ENCODE measurements at regions not wholly inside any gene's neighbourhood (a gene's known extent, or its start where the extent isn't known, plus 50 kb on each side); places are given as distances from the start of the nearest gene placed in this dataset.

DNA sequence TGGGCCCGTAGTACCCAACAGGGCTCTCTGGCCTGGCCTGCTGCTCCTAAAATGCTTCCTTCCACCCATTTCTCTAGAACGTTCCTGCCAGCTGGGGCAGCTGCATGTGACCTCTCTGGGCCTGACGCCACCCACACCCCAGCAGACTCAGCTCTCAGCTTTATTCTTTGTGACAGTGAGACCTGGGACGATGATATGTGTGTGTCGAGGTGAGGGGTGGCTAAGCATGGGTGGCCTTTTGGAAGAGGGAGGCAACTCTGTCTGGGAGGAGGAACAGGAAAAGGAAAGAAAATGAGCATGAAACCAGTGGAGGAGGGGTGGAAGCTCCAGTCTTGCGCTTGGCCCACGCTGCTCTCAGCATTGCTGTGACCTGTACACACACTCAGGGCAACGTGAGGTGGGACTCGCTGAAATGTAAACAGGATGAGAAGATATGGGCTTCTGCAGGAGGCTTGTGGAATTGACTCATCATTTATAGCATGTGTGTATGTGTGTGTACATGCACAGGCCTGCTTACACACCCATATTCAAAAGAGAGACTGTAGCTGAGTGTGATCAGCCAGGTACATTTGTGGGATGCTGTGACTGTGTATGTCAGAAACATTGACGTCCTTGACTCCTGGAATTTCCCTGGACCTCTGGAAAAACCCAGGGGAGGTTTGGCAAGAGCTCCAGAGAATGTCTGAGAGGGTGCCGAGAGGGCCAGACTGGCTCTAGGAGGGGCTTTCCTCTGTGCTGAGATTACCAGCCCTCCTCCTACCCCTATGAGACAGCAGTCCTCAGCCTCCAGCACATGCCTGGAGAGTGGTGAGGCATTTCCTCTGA lies 137.9 kb downstream of the PJA1 start:
- DNase-seq (ENCODE audit: low read depth in 2 of 2): peak; percentile 21 to 69

DNA sequence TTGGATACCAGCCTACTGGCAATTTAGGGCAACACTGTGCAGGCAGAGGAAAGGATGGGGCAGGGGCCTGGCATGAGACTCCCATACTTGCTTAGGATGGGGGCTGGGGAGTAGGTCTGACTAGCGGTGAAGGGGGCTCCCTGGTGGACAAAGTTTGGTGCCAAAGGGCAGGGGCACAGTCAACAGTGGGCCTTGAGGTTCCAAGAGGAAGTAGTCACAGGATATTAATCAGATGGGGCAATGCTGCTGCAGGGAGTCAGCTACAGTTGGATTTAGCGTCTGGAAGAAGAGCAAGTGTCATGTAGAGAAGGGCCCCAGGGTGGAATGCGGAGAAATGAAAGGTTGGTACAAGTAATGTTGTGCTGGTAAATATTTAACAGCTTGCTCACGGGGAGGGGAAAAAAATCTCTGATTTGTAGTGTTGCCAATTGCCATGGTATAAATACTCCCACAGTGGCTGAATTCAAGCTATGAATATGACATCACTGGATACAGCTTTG lies 139.4 kb downstream of the PJA1 start:
- DNase-seq (ENCODE audit: low read depth in 2 of 2): peak in 1 of 2 donors; percentile 11

DNA sequence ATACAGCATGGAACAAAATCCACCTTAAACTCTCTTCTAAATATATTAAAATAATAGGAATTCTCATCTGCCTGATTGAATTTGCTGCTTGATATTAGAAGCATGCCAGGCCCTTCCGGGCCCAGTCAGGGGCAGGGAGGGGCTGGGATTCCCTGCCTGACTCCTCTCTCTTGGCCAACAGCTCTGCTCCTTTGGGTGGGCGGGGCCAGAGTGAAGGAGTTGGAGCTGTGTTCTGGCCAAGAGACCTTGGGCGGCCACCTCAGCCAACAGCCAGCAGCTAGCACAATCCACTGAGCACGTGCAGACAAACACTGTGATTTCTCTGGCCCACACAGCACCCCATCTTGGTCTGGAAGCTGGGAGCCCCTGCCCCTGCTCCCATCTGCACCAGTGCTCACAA lies 140.3 kb downstream of the PJA1 start:
- DNase-seq (ENCODE audit: low read depth in 2 of 2): no peak

DNA sequence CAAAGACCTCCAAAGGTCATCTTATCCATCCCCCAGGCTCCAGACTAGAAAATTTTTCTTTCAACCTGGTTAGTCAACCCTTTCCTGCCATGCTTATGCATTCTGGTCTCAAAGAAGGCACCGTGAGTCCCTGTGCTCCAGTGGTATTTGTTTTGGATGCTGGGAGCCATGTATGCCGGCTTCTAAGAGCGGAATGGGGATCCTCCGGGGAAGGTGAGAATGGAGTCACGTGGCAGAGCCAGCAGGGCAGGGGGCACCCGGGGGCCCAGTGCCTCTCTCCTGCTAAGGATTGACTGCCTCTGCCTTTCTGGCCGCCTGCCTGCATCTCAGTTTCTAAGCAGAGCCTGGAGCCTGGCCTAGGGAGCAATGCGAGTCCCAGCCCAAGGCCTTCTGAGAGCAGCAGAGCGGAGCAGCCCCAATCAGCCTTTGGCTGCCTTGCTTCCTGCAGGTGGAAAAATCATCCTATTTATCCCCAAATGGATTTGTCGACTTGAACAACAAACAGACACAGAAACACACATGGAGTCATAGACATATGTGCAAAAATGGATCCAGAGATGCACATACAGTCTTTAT lies 141.0 kb downstream of the PJA1 start:
- DNase-seq (ENCODE audit: low read depth in 2 of 2): no peak

DNA sequence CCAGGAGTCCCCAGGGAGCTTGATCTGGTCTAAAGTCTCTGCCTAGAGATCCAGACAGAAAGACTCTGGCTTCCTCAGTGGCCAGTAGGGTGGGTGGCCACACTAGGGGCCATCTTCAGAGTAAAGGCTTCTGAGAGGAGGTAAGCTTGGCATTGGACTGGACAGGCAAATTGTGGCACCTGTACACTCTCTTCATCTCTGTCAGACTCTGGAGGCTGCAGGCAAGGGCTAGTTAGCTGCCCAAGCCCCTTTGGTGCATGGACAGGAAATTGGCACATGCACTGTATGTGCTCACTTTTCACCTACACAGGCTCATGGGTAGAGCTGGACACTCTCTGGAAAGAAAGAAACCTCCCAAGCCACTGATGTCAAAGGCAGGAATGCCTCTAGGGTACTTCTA lies 142.8 kb downstream of the PJA1 start:
- no peak for DNase-seq (ENCODE audit: low read depth in 2 of 2)

DNA sequence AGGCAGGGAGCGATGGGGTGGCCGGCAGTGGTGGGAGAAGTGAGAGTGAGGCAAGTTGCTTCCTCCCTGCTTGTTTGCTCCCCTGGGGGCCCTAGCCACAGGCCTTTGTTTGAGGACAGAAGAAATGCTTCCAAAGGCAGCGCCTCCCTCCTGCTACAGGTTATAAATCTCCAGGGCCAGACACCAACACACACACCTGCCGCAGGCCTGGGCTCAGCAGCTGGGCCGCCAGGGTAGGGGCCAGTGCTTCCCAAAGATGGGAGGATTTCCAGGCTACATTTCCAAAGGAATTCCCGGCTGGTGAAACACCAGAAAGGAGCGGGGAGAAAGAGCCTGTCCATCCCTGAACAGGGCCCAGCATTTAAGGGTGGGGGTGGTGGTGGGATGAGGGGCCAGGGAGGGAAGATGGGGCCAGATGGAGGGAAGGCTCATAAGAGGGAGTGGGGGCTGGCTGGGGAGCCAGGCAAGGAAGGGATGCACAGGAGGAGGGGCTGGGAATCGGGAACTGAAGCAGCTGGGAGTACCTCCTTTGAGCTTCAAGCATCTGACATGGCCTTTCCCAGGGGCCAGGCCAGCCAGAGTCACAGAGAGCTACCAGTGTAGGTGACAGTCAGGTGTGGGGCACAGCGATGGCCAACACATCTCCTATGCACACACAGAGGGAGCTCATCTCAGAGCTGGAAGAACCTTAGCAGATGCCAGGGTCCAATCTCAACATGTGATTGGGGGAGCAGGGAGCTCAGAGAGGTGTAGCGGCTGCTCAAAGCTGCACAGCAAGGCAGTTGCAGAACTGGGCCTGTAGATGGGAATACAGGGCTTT lies 143.9 kb downstream of the PJA1 start:
- DNase-seq (ENCODE audit: low read depth in 2 of 2): no peak

DNA sequence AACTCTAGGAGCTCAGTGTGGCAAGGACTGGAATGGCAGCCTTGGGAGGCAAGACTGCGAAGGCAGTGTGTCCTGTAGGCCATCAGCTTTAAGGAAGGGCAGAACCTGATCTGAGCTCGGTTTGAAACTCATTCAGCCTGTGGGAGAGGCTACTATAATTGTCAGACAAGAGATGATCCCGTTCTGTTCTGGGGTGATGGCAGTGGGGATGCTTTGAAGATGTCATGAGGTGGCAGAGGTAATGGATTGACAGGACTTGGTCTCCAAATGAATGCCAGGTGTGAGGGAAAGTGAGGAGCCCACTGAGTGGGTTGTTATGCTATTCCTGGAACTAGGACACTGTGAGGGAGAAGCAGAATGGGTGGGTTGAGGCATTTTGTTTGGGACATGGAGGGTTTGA lies 144.9 kb downstream of the PJA1 start:
- no peak for DNase-seq (ENCODE audit: low read depth in 2 of 2)

DNA sequence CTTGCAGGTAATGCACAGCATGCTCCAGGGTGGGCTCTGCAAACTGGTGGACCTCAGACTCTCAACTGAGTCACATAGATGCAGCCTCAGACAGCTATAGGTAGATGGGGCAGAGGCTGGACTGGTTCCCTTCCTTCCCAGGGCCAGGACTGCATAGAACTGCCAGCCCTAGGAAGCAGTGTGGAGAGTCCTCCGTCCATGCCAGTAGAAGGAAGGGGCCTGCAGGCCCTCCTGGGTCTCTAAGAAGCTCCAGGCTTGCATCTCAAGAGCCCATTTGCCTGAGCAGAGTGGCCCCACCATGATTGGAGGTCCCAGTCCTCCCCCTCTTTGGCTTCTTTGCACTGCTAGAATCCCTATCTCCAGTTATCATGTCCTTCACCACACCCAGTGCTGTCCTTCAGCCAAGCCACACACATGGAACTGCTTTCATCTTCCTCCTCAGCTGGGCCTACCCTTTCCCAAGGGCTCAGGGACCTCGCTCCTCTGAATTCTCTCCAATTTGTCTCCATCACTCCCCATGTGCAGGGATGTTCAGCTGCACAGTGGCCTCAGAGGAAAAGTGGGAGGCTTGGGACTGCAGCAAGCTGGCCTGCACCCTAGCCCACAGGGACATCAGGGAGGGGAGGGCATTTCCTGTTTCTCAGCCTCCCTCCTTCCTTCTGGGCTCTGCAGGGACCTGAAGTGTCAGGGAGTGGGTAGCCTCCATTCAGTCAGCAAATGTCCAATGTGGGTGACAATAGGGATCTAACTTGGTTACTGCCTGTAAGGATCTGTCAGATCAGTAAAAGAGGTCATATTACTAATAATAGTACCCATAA lies 146.0 kb downstream of the PJA1 start:
- DNase-seq (ENCODE audit: low read depth in 2 of 2): no peak

DNA sequence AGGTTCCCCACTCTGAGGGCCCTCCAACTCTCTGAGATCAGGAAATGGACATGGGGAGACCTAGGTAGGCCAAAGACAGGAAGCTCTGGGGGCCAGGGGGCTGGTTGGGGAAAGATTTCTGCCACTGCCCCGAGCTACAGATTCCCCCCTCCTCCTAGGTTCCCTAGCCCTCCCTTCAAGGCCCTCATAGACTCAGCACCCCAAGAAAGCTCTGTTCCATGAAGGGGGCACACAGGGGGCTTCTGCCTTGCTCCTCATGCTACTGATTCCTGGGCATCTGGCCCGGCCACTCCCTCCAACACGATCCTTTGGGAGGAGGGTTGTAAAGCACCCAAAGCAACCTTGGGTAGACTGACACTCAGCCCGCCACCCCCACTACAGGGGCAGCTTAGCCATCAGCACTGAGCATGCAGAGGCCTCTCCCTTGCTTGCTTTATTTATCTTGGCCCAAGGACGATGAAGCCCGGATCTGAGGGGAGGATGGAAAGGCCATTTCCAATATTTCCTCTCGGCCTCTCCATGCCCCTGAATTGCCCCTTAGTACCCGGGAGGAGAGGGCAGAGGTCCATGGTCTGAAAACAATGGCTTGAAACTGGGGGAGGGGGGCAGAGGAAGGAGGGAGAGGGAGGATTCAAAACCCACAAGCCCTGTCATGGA lies 146.7 kb downstream of the PJA1 start:
- peak; percentile 59 to 63 for DNase-seq (ENCODE audit: low read depth in 2 of 2)

DNA sequence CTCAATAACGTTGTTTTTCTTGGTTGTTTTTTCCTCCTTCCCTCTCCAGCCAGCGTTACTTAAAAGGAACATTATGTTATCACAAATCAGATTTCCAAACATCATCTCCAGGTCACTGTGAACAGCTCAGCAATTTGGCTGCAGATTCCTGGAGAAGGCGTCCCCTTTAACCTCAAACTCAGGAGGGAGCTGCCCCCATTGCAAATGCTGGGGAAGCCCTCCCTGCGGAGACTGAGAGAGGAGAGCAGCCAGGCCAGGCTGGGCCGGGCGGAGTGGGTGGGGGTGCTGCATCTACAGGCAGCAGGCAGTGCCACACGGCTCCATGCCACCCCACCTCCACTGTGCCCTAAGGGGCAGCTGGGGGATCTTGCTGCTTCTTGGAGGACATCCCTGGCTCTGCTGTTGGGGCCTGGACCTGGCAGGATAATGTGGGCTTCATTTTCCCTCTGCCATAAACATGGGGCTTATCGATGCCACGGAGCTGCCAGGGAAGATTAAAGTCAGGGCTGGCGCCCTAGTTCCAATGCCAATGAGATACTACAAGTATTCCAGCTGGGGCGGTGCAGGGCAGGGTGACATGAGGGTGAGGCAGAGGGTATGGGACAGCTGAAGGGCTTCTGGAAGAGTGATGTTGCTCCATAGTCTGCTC lies 148.8 kb downstream of the PJA1 start:
- no peak for DNase-seq (ENCODE audit: low read depth in 2 of 2)

DNA sequence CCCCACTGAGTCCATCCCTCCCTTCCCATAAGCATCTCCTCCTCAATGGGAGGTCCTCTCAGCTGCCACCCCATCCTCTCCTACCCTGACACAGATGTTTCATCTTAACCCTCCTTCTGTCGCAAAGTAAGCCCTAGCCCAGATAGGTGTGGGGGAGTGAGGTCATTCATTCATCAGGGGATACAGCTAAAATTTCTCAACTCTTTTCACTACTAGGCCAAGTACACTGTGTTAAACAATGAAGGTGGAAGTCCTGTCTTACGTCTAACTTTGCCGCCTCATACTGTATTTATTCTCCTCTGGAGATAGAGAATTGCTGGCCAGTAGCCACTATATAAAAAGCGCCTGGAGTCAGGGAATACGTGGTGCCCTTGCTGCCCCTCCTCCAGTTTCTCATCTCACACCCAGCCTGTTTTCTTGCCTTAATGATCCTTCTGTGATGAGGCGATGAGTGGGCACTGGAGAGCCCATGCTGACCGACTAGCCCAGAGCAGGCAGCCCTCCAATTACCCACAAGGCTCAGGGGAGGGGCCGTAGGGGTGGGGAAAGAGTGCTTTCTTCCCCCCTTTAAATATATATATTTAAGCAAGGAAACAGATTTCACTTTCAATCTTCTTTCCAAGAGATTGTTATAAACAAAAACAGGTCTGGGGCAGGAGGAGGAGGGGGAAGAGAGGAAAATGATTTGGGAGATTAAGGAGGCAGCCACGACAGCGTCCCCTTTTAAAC lies 149.5 kb downstream of the PJA1 start:
- no peak for DNase-seq (ENCODE audit: low read depth in 2 of 2)

DNA sequence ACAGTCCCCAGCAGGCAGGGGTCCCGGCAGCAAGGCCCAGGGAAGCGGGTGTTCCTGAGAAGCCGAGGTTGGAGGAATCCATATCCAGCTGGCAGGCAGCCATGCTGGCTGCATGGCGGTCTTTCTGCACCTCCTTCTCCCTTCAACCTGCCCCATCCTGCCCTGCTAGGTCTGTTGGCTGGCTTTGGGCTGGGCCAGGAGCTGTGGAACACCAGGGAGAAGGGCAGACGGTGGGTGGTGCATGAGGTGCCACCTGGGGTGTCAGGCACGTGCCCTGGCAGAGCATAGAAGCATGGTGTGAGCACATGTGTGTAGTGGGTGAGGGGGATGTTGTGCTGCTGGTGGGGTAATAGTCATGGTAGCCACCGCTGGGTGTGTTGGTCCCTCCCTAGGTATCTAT lies 150.1 kb downstream of the PJA1 start:
- no peak for DNase-seq (ENCODE audit: low read depth in 2 of 2)

DNA sequence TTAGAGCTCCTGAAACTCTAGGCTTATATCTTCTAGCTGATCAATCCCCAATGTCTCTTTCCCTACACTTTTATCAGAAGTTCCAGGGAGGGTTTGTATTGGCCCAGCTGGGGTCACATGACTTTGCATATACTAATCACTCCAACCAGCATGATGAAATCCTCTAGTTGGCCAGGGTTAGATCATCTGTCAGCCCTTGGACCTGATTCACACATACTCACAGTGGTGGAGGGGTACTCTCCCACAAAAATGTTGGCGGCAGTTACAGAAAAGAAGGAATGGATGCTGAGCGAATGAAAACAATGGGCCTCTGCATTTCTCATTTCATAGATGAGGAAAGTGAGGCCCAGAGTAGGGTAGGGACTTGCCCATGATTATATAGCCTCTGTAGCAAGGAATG lies 151.1 kb downstream of the PJA1 start:
- peak; percentile 23 to 50 for DNase-seq (ENCODE audit: low read depth in 2 of 2)

DNA sequence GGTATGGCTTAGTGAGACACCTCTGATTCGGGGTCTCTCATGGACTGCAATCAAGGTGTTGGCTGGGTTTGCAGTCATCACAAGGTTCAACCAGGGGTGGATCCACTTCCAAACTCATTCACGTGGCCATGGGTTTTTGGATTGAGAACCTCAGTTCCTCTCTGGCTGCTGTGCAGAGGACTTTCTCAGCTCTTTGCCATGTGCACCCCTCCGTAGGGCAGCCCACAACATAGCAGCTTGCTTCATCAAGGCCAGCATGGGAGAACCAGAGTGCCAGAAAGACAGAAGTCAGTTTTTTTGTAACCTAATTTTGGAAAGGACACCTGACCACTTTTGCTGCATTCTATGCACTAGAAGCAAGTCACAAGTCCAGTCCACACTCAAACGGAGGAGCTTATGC lies 154.9 kb downstream of the PJA1 start:
- DNase-seq (ENCODE audit: low read depth in 2 of 2): no peak

DNA sequence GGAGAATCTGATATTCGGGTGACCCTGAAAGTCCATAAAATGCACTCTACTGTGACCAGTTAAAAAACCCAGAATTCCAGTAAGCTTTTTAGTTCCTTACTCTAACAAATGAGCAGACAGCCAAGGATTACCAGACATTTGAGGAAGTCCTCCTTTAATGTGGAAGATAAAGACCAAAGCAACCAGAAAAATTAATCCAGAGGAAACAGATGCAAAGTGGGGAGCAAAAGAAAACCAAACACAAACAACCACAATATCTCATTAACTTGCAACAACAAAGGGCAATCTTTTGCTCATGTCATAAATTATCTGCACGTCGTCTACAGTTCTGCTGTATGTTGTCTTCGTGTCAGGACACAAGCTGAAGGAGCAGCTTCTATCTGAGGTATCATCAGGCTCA lies 164.4 kb downstream of the PJA1 start:
- no peak for DNase-seq (ENCODE audit: low read depth in 2 of 2)

DNA sequence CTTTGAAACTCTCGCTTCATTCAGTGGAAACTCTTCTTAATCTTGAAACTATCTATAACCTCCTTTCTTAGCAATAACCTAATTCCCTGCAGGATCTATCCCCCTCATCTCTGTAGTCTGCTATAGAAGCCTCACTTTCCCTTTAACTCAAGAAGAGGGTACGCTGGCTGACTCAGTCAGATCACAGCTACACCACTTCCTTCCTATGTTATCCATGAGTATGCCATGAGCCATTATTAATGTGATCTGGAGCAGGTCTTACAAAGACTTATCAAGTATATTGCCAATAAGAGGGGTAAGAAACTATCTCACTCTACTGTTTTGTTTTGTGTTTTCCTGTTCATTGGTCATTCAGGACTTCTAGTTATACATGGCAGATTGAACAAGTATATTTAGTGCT lies 165.3 kb downstream of the PJA1 start:
- DNase-seq (ENCODE audit: low read depth in 2 of 2): peak in 1 of 2 donors; percentile 34

DNA sequence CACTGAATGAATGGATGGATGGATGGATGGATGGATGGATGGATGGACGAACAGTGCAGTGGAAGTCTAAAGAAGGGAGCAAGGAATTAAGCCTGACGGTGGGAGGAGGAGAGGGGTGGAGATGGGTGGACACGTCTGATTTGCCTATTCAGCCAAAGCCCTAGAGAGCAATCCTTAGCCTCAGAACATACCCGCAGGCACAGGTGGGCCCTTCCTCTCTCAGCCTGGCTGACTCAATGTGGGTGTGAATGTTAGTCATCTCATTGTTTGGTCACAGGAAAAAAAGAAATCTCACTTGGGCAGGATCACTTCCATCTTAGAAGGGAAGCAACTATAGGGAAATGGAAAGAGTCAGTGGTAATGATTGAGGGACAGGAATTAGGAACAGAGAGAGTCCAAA lies 165.9 kb downstream of the PJA1 start:
- DNase-seq (ENCODE audit: low read depth in 2 of 2): peak in 1 of 2 donors; percentile 44

DNA sequence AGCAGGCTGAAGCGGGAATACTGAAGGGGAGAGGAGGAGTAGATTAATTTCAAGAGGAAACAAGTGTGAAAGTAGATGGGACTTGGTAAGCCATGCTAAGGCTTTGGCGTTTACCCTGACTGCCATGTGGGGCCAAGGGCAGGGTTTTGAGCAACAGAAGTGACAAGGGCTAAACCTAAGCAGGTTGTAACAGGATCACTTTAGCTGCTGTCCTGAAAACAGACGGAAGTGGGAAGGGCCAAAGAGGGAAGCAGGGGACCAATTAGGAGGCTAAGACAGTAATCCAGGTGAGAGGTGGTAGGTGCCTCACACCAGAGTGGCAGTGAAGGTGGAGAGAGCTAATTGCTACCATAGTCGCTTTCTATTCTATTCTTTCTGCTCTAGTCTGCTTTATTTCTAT lies 166.5 kb downstream of the PJA1 start:
- DNase-seq (ENCODE audit: low read depth in 2 of 2): no peak

DNA sequence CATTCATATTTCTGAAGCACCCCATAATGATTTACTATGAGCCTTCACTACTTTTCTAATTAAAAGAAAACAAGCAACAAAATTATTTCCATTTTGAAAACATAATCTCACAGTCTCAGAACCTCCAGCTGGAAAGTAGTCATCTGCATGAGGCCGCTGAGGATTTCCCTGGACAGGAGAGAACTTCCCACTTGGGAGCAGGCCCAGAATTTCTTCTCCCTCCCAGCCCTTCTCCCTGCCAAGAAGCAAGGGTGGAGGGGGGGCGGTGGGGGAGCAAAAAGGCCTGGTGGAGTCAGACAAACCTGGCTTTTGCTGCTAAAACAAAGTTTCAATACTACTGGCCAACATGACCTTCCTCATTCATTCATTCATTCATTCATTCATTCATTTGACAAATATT lies 167.3 kb downstream of the PJA1 start:
- peak in 1 of 2 donors; percentile 62 for DNase-seq (ENCODE audit: low read depth in 2 of 2)

DNA sequence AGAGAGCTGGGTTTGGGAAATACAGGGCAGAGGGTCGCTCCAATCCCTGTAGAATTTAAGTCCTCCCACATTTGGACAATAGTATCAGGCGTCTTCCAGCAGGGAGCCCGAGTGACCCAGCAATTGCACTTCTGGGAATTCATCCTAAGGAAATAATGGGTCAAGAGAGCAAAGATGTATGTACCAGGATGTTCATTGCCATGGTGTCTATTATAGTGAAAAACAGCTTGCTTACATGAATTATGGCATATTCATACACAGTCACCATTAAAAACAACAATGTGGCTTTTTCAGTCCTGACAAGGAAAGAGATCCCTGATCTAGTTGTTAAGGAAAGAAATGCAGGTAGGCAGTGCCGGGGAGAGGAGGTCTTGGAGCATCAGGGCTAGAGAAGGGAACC lies 167.7 kb downstream of the PJA1 start:
- DNase-seq (ENCODE audit: low read depth in 2 of 2): peak in 1 of 2 donors; percentile 61
